SK-N-SH (cell line): ENCODE measurements at regions not wholly inside any gene's neighbourhood (a gene's known extent, or its start where the extent isn't known, plus 50 kb on each side); places are given as distances from the start of the nearest gene placed in this dataset.

ENCODE experiments used
- CTCF ChIA-PET: fragments of 300-600, 350-600 bp; formaldehyde crosslinking; extraction: SDS; loops from one replicate; lab custom pipeline; 2021; lab: Yijun Ruan, JAX
- POLR2A ChIA-PET: fragments of 350-600 bp; sonication (Branson Sonifier 250); formaldehyde crosslinking; extraction: SDS; loops from one replicate; lab custom pipeline; 2020; ENCODE audit warnings: antibody characterized with exemption, inconsistent platforms; lab: Yijun Ruan, JAX
- DNase-seq: peaks from one replicate; pipeline ENCODE4 v3.0.0; 2012
- H2AFZ ChIP-seq: fragments of 200-600 bp; sonication (generic); 2 replicates; pipeline ENCODE4 v1.8.1; 2016; ENCODE audit warnings: antibody characterized with exemption, mild to moderate bottlenecking, low read depth
- H3F3A ChIP-seq: fragments of 200-600 bp; sonication (generic); replicated peaks from 2 replicates; pipeline ENCODE3; 2016; ENCODE audit warnings: antibody characterized with exemption, mild to moderate bottlenecking; ENCODE audit not compliant: insufficient read depth
- H3K27ac ChIP-seq, 2 experiments: fragments of 200-500 bp in 1 of 2; fragments of 200-600 bp in 1 of 2; sonication (Bioruptor generic) in 1 of 2; sonication (generic), shearing (Covaris generic) in 1 of 2; 2 replicates each; pipeline versions ENCODE4 v1.5.1 to v1.6.1; 2014 to 2016; ENCODE audit warnings: low read depth in 2 of 2, inconsistent platforms in 1 of 2, low read length in 1 of 2, mild to moderate bottlenecking in 1 of 2, mixed read lengths in 1 of 2
- H3K27me3 ChIP-seq: fragments of 200-600 bp; sonication (generic), shearing (Covaris generic); 2 replicates; pipeline ENCODE4 v1.6.1; 2016; ENCODE audit warnings: mixed run types; ENCODE audit not compliant: insufficient read depth
- H3K36me3 ChIP-seq, 2 experiments: fragments of 200-500 bp in 1 of 2; fragments of 200-600 bp in 1 of 2; sonication (Bioruptor generic) in 1 of 2; sonication (generic) in 1 of 2; replicated peaks in 1 of 2; 2 replicates each; pipeline versions ENCODE3 to v1.5.1; 2014 to 2016; ENCODE audit warnings: low read length in 1 of 2, mild to moderate bottlenecking in 1 of 2; ENCODE audit not compliant: insufficient read depth in 2 of 2, control insufficient read depth in 1 of 2
- H3K4me1 ChIP-seq, 2 experiments: fragments of 200-500 bp in 1 of 2; fragments of 200-600 bp in 1 of 2; sonication (Bioruptor generic) in 1 of 2; sonication (generic), shearing (Covaris generic) in 1 of 2; 2 replicates each; pipeline versions ENCODE4 v1.5.1 to v1.6.1; 2014 to 2016; ENCODE audit warnings: low read depth in 1 of 2, low read length in 1 of 2, mixed run types in 1 of 2; ENCODE audit not compliant: insufficient read depth in 2 of 2, control insufficient read depth in 1 of 2
- H3K4me2 ChIP-seq: fragments of 200-600 bp; sonication (generic), shearing (Covaris generic); 2 replicates; pipeline ENCODE4 v1.6.1; 2017; ENCODE audit warnings: mixed run types
- H3K4me3 ChIP-seq, 2 experiments: fragments of 200-500 bp in 1 of 2; fragments of 200-600 bp in 1 of 2; sonication (Bioruptor generic) in 1 of 2; sonication (generic), shearing (Covaris generic) in 1 of 2; 2 replicates each; pipeline versions ENCODE4 v1.5.1 to v1.8.1; 2014 to 2016; ENCODE audit warnings: low read depth in 2 of 2, inconsistent platforms in 1 of 2, low read length in 1 of 2, mild to moderate bottlenecking in 1 of 2, mixed read lengths in 1 of 2, moderate library complexity in 1 of 2
- H3K79me2 ChIP-seq: fragments of 200-600 bp; sonication (generic); 2 replicates; pipeline ENCODE4 v1.8.1; 2017; ENCODE audit warnings: mild to moderate bottlenecking; ENCODE audit not compliant: insufficient read depth
- H3K9ac ChIP-seq: fragments of 200-600 bp; sonication (generic); 2 replicates; pipeline ENCODE4 v1.6.1; 2017; ENCODE audit warnings: mixed run types
- H3K9me2 ChIP-seq: fragments of 200-600 bp; sonication (generic); 2 replicates; pipeline ENCODE4 v1.6.1; 2017; ENCODE audit warnings: mixed run types
- H3K9me3 ChIP-seq: fragments of 200-600 bp; sonication (generic); 2 replicates; pipeline ENCODE4 v1.6.1; 2017; ENCODE audit warnings: mixed run types, mild to moderate bottlenecking, moderate library complexity
- H4K20me1 ChIP-seq: fragments of 200-600 bp; sonication (generic); 2 replicates; pipeline ENCODE4 v1.6.1; 2017; ENCODE audit warnings: mild to moderate bottlenecking, mixed run types; ENCODE audit not compliant: insufficient read depth
- CHD2 ChIP-seq: fragments of 150-350 bp; IDR thresholded peaks from 2 replicates; pipeline ENCODE4 v1.6.1; 2018; ENCODE audit warnings: low read length; ENCODE audit not compliant: partially characterized antibody
- ELF1 ChIP-seq: IDR thresholded peaks from 2 replicates; pipeline ENCODE4 v1.4.0; 2012
- EP300 ChIP-seq, 2 experiments: IDR thresholded peaks; 2 replicates each; pipeline versions ENCODE4 v1.4.0 to v1.6.1; 2012; ENCODE audit warnings: borderline replicate concordance in 1 of 2, low read depth in 1 of 2, low read length in 1 of 2
- FOSL2 ChIP-seq: IDR thresholded peaks from 2 replicates; pipeline ENCODE4 v1.4.0; 2012; ENCODE audit warnings: low read depth, mild to moderate bottlenecking, moderate library complexity, borderline replicate concordance
- FOXM1 ChIP-seq: IDR thresholded peaks from 2 replicates; pipeline ENCODE4 v1.4.0; 2012; ENCODE audit warnings: low read depth, mild to moderate bottlenecking
- GATA2 ChIP-seq: sonication (generic); formaldehyde crosslinking; IDR thresholded peaks from 2 replicates; pipeline ENCODE4 v1.5.0; 2020; ENCODE audit warnings: mild to moderate bottlenecking, missing genetic modification reagents
- JUND ChIP-seq: IDR thresholded peaks from 2 replicates; pipeline ENCODE4 v1.4.0; 2012
- MXI1 ChIP-seq: IDR thresholded peaks from 2 replicates; pipeline ENCODE4 v1.6.1; 2012; ENCODE audit warnings: mild to moderate bottlenecking, low read depth, low read length, improper control_type of control experiment
- NFIC ChIP-seq: IDR thresholded peaks from 2 replicates; pipeline ENCODE4 v1.4.0; 2012; ENCODE audit warnings: borderline replicate concordance
- RCOR1 ChIP-seq: fragments of 150-350 bp; IDR thresholded peaks from 2 replicates; pipeline ENCODE4 v1.6.1; 2017; ENCODE audit warnings: antibody characterized with exemption, low read length
- RFX5 ChIP-seq: IDR thresholded peaks from 2 replicates; pipeline ENCODE4 v1.6.1; 2012; ENCODE audit warnings: mild to moderate bottlenecking, improper control_type of control experiment, low read length
- RXRA ChIP-seq: IDR thresholded peaks from 2 replicates; pipeline ENCODE4 v1.4.0; 2012; ENCODE audit warnings: low read depth, mild to moderate bottlenecking, borderline replicate concordance
- SMC3 ChIP-seq: IDR thresholded peaks from 2 replicates; pipeline ENCODE4 v1.6.1; 2012; ENCODE audit warnings: low read depth, low read length, improper control_type of control experiment
- TEAD4 ChIP-seq: IDR thresholded peaks from 2 replicates; pipeline ENCODE4 v1.4.0; 2012; ENCODE audit warnings: mild to moderate bottlenecking, borderline replicate concordance; ENCODE audit not compliant: insufficient read depth
- YY1 ChIP-seq: IDR thresholded peaks from 2 replicates; pipeline ENCODE4 v1.4.0; 2012; ENCODE audit warnings: low read depth, mild to moderate bottlenecking
- WGBS: methylation state at CpG from one replicate; pipeline ENCODE4 v1.1.6; 2017; ENCODE audit warnings: low lambda C conversion rate; 5-methylcytosine and 5-hydroxymethylcytosine counted together
- TF ChIP-seq, protein P1 (sequence below): fragments of 150-350 bp; IDR thresholded peaks from 2 replicates; pipeline ENCODE4 v1.6.1; 2017; ENCODE audit warnings: antibody characterized with exemption, low read length, low read depth, borderline replicate concordance
- TF ChIP-seq, protein P2 (sequence below): IDR thresholded peaks from 2 replicates; pipeline ENCODE4 v1.6.1; 2012; ENCODE audit warnings: mild to moderate bottlenecking, low read depth, low read length, moderate library complexity
- TF ChIP-seq, protein P3 (sequence below): IDR thresholded peaks from 2 replicates; pipeline ENCODE4 v1.4.0; 2012; ENCODE audit warnings: low read depth

DNA sequence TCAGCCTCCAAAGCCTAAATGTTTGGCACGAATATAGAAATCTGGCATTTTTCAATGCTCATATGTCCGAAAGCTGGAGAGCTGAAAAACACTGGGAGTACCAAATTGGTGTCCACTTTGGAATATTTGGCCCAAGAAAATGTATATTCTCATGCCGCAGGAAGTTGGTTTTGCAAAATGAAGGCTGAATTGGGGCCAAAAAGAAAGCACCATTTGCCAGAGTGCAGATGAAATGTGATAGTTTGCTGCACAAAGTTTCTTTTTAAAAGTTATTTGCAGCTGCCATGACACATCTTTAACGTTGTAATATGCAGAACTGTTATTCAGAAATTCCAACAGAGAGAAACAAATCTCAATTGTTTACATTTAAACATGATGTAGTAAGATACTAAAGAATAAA is 124.2 kb upstream of the LYPLAL1 start:
- no peak overlapping the region for H3K4me3 ChIP-seq
- no peak for DNase-seq
- no peaks in the 10 kb centered on the region for H3K9me3 ChIP-seq
- H3K9ac ChIP-seq: no peak overlapping the region
- WGBS: 83% methylated on average over 4 of the region's 4 CpGs
- no peak overlapping the region for H2AFZ ChIP-seq
- no peaks in the 10 kb centered on the region for H3K36me3 ChIP-seq
- ChIA-PET CTCF (interaction anchor here (1.2 kb wide), 1 partner anchor 18 kb away, joined by 3 read pairs; no protein-coding TSS in a partner anchor), POLR2A (interaction anchor here (0.7 kb wide), 1 partner anchor 70 kb away, joined by 3 read pairs; no protein-coding TSS in a partner anchor)
- H3K9me2 ChIP-seq: no peaks in the 10 kb centered on the region
- H3K79me2 ChIP-seq: no peaks in the 10 kb centered on the region
- no peaks in the 10 kb centered on the region for H3K27me3 ChIP-seq
- no peak overlapping the region for H3K27ac ChIP-seq
- no peaks in the 10 kb centered on the region for H3F3A ChIP-seq
- TF ChIP-seq CHD2: no peak
- TF ChIP-seq SMC3: no peak
- no peak for TF ChIP-seq TEAD4
- TF ChIP-seq RXRA: no peak
- no peaks in the 10 kb centered on the region for H4K20me1 ChIP-seq
- H3K4me2 ChIP-seq: no peak overlapping the region
- no peaks in the 10 kb centered on the region; a peak in 1 of 4 replicates for H3K4me1 ChIP-seq

DNA sequence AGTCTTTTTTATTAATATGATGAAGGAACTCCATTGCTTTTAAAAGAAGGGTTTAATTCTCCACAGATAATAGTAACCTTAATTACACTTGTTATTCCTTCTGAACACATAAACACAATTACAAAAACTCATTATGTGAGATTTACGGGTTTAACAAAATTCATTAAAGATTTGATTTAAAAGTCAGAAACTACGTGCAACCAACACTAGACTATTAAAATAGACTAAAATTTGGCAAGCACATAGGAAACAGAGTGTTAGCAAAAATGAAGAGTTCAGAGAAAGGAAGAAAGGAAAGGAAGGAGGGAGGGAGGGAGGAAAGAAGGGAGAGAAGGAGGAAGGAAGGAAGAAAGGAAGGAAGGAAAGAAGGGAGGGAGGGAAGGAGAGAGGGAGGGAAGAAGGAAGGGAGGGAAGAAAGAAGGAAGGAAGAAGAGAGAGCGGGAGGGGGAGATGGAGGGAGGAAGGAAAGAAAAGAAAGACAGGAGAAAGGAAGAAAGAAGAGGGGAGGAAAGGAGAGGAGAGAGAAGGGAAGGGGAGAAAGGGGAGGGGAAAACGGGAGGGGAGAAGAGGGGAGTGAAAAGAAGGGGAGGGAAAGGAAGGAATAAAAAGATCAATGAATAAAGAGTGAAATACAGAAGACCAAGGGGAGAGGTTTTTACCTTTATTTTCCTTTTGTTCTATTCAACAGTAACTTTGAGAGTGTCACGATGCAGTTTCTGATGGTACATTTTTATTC is 123.4 kb upstream of the LYPLAL1 start:
- POLR2A ChIA-PET: no interaction called here
- WGBS: 89% methylated on average over 5 of the region's 5 CpGs

DNA sequence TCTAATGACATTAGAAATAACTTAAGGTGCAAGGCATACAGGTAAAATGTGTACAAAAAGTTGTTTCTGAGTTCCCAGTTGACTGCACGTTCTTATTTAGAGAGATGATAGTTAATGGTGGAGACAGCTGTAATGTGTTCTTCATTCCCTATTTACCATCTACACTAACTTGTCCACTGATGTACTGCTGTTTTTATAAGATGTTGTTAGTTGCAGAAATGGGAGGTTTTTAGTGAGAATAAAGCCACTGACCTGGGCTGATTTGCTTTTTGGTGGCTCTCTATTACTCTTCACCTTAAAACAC is 122.9 kb upstream of the LYPLAL1 start:
- no peaks in the 10 kb centered on the region for H3K36me3 ChIP-seq
- WGBS: 31% methylated on average over 1 of the region's 1 CpG
- no peaks in the 10 kb centered on the region for H3K79me2 ChIP-seq
- no peaks in the 10 kb centered on the region for H3K9me2 ChIP-seq
- no peaks in the 10 kb centered on the region; a peak in 1 of 4 replicates for H3K4me1 ChIP-seq
- TF ChIP-seq ELF1 (no peak), RFX5 (no peak), NFIC (no peak), EP300 (IDR thresholded peaks at IDR 0.05; ENCODE audit: borderline replicate concordance in 1 of 2, low read depth in 1 of 2, low read length in 1 of 2) (no peak), MXI1 (no peak), RCOR1 (no peak), FOSL2 (no peak)
- TF ChIP-seq, protein P1, sequence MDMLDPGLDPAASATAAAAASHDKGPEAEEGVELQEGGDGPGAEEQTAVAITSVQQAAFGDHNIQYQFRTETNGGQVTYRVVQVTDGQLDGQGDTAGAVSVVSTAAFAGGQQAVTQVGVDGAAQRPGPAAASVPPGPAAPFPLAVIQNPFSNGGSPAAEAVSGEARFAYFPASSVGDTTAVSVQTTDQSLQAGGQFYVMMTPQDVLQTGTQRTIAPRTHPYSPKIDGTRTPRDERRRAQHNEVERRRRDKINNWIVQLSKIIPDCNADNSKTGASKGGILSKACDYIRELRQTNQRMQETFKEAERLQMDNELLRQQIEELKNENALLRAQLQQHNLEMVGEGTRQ: no peak
- TF ChIP-seq, protein P2, sequence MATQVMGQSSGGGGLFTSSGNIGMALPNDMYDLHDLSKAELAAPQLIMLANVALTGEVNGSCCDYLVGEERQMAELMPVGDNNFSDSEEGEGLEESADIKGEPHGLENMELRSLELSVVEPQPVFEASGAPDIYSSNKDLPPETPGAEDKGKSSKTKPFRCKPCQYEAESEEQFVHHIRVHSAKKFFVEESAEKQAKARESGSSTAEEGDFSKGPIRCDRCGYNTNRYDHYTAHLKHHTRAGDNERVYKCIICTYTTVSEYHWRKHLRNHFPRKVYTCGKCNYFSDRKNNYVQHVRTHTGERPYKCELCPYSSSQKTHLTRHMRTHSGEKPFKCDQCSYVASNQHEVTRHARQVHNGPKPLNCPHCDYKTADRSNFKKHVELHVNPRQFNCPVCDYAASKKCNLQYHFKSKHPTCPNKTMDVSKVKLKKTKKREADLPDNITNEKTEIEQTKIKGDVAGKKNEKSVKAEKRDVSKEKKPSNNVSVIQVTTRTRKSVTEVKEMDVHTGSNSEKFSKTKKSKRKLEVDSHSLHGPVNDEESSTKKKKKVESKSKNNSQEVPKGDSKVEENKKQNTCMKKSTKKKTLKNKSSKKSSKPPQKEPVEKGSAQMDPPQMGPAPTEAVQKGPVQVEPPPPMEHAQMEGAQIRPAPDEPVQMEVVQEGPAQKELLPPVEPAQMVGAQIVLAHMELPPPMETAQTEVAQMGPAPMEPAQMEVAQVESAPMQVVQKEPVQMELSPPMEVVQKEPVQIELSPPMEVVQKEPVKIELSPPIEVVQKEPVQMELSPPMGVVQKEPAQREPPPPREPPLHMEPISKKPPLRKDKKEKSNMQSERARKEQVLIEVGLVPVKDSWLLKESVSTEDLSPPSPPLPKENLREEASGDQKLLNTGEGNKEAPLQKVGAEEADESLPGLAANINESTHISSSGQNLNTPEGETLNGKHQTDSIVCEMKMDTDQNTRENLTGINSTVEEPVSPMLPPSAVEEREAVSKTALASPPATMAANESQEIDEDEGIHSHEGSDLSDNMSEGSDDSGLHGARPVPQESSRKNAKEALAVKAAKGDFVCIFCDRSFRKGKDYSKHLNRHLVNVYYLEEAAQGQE: no peak
- no peak overlapping the region for H3K4me2 ChIP-seq
- no peak overlapping the region for H3K4me3 ChIP-seq
- no peak overlapping the region for H3K9ac ChIP-seq
- H3K27ac ChIP-seq: no peak overlapping the region
- CTCF ChIA-PET: no interaction called here
- no peaks in the 10 kb centered on the region for H3F3A ChIP-seq
- no peaks in the 10 kb centered on the region for H3K27me3 ChIP-seq
- no peak for DNase-seq
- no peaks in the 10 kb centered on the region for H4K20me1 ChIP-seq
- H2AFZ ChIP-seq: no peak overlapping the region
- POLR2A ChIA-PET: no interaction called here
- no peaks in the 10 kb centered on the region for H3K9me3 ChIP-seq

More for the DNA sequence above, 123.4 kb upstream of the LYPLAL1 start:
- Histone ChIP-seq H3F3A (no peaks in the 10 kb centered on the region), H3K27ac (no peak overlapping the region), H3K9me2 (no peaks in the 10 kb centered on the region), H3K9me3 (no peaks in the 10 kb centered on the region), H3K36me3 (no peaks in the 10 kb centered on the region), H3K9ac (no peak overlapping the region), H2AFZ (no peak overlapping the region), H4K20me1 (no peaks in the 10 kb centered on the region), H3K4me2 (no peak overlapping the region), H3K4me3 (no peak overlapping the region), H3K79me2 (no peaks in the 10 kb centered on the region)
- DNase-seq: no peak
- CTCF ChIA-PET: no interaction called here
- TF ChIP-seq TEAD4 (no peak), YY1 (no peak), RCOR1 (no peak), GATA2 (CRISPR knock-in tag) (no peak), MXI1 (no peak), ELF1 (no peak), JUND (no peak), FOXM1 (no peak), CHD2 (no peak)
- TF ChIP-seq, protein P3, sequence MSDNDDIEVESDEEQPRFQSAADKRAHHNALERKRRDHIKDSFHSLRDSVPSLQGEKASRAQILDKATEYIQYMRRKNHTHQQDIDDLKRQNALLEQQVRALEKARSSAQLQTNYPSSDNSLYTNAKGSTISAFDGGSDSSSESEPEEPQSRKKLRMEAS: no peak
- TF ChIP-seq, all 33 proteins: peak for 0
- Histone ChIP-seq H3K27me3 (no peaks in the 10 kb centered on the region), H3K4me1 (no peaks in the 10 kb centered on the region; a peak in 1 of 4 replicates)
